HEK293 (cell line): ENCODE measurements at regions not wholly inside any gene's neighbourhood (a gene's known extent, or its start where the extent isn't known, plus 50 kb on each side); places are given as distances from the start of the nearest gene placed in this dataset.

ENCODE experiments used
- CTCF ChIA-PET: fragments of 350-600 bp; formaldehyde crosslinking; extraction: SDS; loops from one replicate; lab custom pipeline; 2021; ENCODE audit warnings: antibody characterized with exemption; lab: Yijun Ruan, JAX
- POLR2A ChIA-PET: fragments of 300-600 bp; formaldehyde crosslinking; extraction: SDS; loops from one replicate; lab custom pipeline; 2020; ENCODE audit warnings: antibody characterized with exemption, inconsistent platforms; lab: Yijun Ruan, JAX
- H3K27ac ChIP-seq: fragments of 200-500 bp; sonication (Bioruptor generic); 2 replicates; pipeline ENCODE4 v1.5.1; 2014; ENCODE audit warnings: low read depth, low read length, control low read depth, inconsistent platforms; ENCODE audit errors: extremely low read depth
- H3K36me3 ChIP-seq, 2 experiments: fragments of 200-500 bp in 1 of 2; sonication (Bioruptor generic) in 1 of 2; 1 replicate in 1 of 2; 2 replicates in 1 of 2; pipeline ENCODE4 v1.5.1; 2014 to 2017; ENCODE audit warnings: inconsistent platforms in 2 of 2, low read length in 2 of 2; ENCODE audit not compliant: control insufficient read depth in 2 of 2, insufficient read depth in 1 of 2
- H3K4me1 ChIP-seq: fragments of 200-500 bp; sonication (Bioruptor generic); 2 replicates; pipeline ENCODE4 v1.5.1; 2014; ENCODE audit warnings: mild to moderate bottlenecking, low read length, inconsistent platforms; ENCODE audit not compliant: control insufficient read depth, insufficient read depth
- H3K4me3 ChIP-seq: 2 replicates; pipeline ENCODE4 v1.5.1; 2011; ENCODE audit warnings: low read depth, mild to moderate bottlenecking, control low read depth, low read length, moderate library complexity
- H3K9me3 ChIP-seq: fragments of 200-500 bp; sonication (Bioruptor generic); 2 replicates; pipeline ENCODE4 v1.5.1; 2014; ENCODE audit warnings: low read depth, low read length, inconsistent platforms; ENCODE audit not compliant: control insufficient read depth, insufficient read depth
- AEBP2 ChIP-seq: fragments of 450-650 bp; formaldehyde crosslinking; IDR thresholded peaks from 2 replicates; pipeline ENCODE4 v1.5.1; 2016; ENCODE audit warnings: missing biosample characterization, missing genetic modification characterization, borderline replicate concordance
- ATF2 ChIP-seq: fragments of 450-650 bp; formaldehyde crosslinking; IDR thresholded peaks from 2 replicates; pipeline ENCODE4 v1.5.1; 2016; ENCODE audit warnings: missing biosample characterization, missing genetic modification characterization, low read depth
- EGR2 ChIP-seq: fragments of 450-650 bp; formaldehyde crosslinking; IDR thresholded peaks from 2 replicates; pipeline ENCODE4 v1.5.1; 2016; ENCODE audit warnings: low read depth, missing biosample characterization, missing genetic modification characterization
- KLF10 ChIP-seq: fragments of 450-650 bp; IDR thresholded peaks from 2 replicates; pipeline ENCODE4 v1.5.1; 2018; ENCODE audit warnings: missing biosample characterization, mild to moderate bottlenecking, missing genetic modification characterization
- KLF16 ChIP-seq: fragments of 450-650 bp; formaldehyde crosslinking; IDR thresholded peaks from 2 replicates; pipeline ENCODE4 v1.5.1; 2017; ENCODE audit warnings: missing biosample characterization, missing genetic modification characterization
- OSR2 ChIP-seq: fragments of 450-650 bp; formaldehyde crosslinking; IDR thresholded peaks from 2 replicates; pipeline ENCODE4 v1.5.1; 2016; ENCODE audit warnings: missing biosample characterization, missing genetic modification characterization
- PBX3 ChIP-seq: sonication (generic); formaldehyde crosslinking; IDR thresholded peaks from 2 replicates; pipeline ENCODE4 v1.8.1; 2022; ENCODE audit warnings: mild to moderate bottlenecking, moderate library complexity, missing genetic modification reagents
- SCRT1 ChIP-seq: fragments of 450-650 bp; formaldehyde crosslinking; IDR thresholded peaks from 2 replicates; pipeline ENCODE4 v1.5.1; 2016; ENCODE audit warnings: missing biosample characterization, missing genetic modification characterization, borderline replicate concordance
- WT1 ChIP-seq: fragments of 450-650 bp; formaldehyde crosslinking; IDR thresholded peaks from 2 replicates; pipeline ENCODE4 v1.5.1; 2016; ENCODE audit warnings: missing biosample characterization, missing genetic modification characterization
- ZFHX2 ChIP-seq: fragments of 450-650 bp; formaldehyde crosslinking; conservative IDR thresholded peaks from 2 replicates; pipeline ENCODE4 v1.5.1; 2016; ENCODE audit warnings: missing biosample characterization, missing genetic modification characterization
- ZIC2 ChIP-seq: fragments of 450-650 bp; formaldehyde crosslinking; IDR thresholded peaks from 2 replicates; pipeline ENCODE4 v1.5.1; 2016; ENCODE audit warnings: missing biosample characterization, missing genetic modification characterization
- ZNF133 ChIP-seq: fragments of 450-650 bp; formaldehyde crosslinking; IDR thresholded peaks from 2 replicates; pipeline ENCODE4 v1.5.1; 2016; ENCODE audit warnings: missing biosample characterization, missing genetic modification characterization
- ZNF221 ChIP-seq: fragments of 450-650 bp; formaldehyde crosslinking; IDR thresholded peaks from 2 replicates; pipeline ENCODE4 v1.5.1; 2017; ENCODE audit warnings: missing biosample characterization, missing genetic modification characterization, borderline replicate concordance
- ZNF354C ChIP-seq: fragments of 450-650 bp; formaldehyde crosslinking; IDR thresholded peaks from 2 replicates; pipeline ENCODE4 v1.5.1; 2016; ENCODE audit warnings: missing biosample characterization, missing genetic modification characterization, low read depth, borderline replicate concordance
- ZNF548 ChIP-seq: fragments of 450-650 bp; formaldehyde crosslinking; IDR thresholded peaks from 2 replicates; pipeline ENCODE4 v1.5.1; 2016; ENCODE audit warnings: missing biosample characterization, missing genetic modification characterization
- ZNF677 ChIP-seq: fragments of 450-650 bp; IDR thresholded peaks from 2 replicates; pipeline ENCODE4 v1.5.0; 2018; ENCODE audit warnings: missing biosample characterization, mild to moderate bottlenecking, missing genetic modification characterization, moderate library complexity
- ZNF837 ChIP-seq: fragments of 450-650 bp; formaldehyde crosslinking; IDR thresholded peaks from 2 replicates; pipeline ENCODE4 v1.5.1; 2016; ENCODE audit warnings: missing biosample characterization, missing genetic modification characterization
- ZSCAN18 ChIP-seq: fragments of 450-650 bp; formaldehyde crosslinking; IDR thresholded peaks from 2 replicates; pipeline ENCODE4 v1.5.1; 2016; ENCODE audit warnings: missing biosample characterization, missing genetic modification characterization

GRCh38 chr4:38591617-38592337, 72.2 kb upstream of the KLF3 start:
- ChIA-PET POLR2A (no interaction called here), CTCF (no interaction called here)
- TF ChIP-seq EGR2 (tag by site-specific recombination) (peak; percentile 61; the same call in 1 of the 2 replicates), ATF2 (tag by site-specific recombination) (no peak), ZFHX2 (tag by site-specific recombination) (peak; percentile 41)
- H3K27ac ChIP-seq, result no peak overlapping the region
- no peaks in the 10 kb centered on the region for H3K4me1 ChIP-seq
- H3K4me3 ChIP-seq, result no peak overlapping the region
- H3K36me3 ChIP-seq, result no peaks in the 10 kb centered on the region
- no peaks in the 10 kb centered on the region for H3K9me3 ChIP-seq

- no peaks in the 10 kb centered on the region for H3K9me3 ChIP-seq
- CTCF ChIA-PET, result interaction anchor here (0.7 kb wide), 1 partner anchor 38 kb away, joined by 4 read pairs; no protein-coding TSS in a partner anchor
- no peak overlapping the region for H3K4me3 ChIP-seq
- no peaks in the 10 kb centered on the region for H3K36me3 ChIP-seq
- TF ChIP-seq AEBP2 (no peak), ZNF837 (no peak), SCRT1 (tag by site-specific recombination) (no peak), OSR2 (no peak), ZSCAN18 (no peak), ZNF221 (tag by site-specific recombination) (no peak), KLF10 (tag by site-specific recombination) (no peak), ZNF133 (tag by site-specific recombination) (no peak)
- no peaks in the 10 kb centered on the region for H3K4me1 ChIP-seq
- H3K27ac ChIP-seq, result no peak overlapping the region
- POLR2A ChIA-PET, result no interaction called here
Measured at GRCh38 chr4:38598489-38598888, 65.5 kb upstream of the KLF3 start.

GRCh38 chr4:38600575-38600974, 63.4 kb upstream of the KLF3 start:
- POLR2A ChIA-PET, result no interaction called here
- Histone ChIP-seq H3K27ac (no peak overlapping the region), H3K4me1 (no peaks in the 10 kb centered on the region), H3K36me3 (no peaks in the 10 kb centered on the region), H3K4me3 (no peak overlapping the region), H3K9me3 (no peaks in the 10 kb centered on the region)
- CTCF ChIA-PET, result no interaction called here
- no peak for TF ChIP-seq PBX3
- TF ChIP-seq ZNF354C (tag by site-specific recombination), result no peak
- no peak for TF ChIP-seq ZNF548 (tag by site-specific recombination)
- no peak for TF ChIP-seq WT1
- no peak for TF ChIP-seq ZNF677 (tag by site-specific recombination)
- no peak for TF ChIP-seq ZNF837
- TF ChIP-seq KLF16 (tag by site-specific recombination), result no peak
- TF ChIP-seq ZIC2 (tag by site-specific recombination), result no peak
